NCI-H82 treated with DMSO at 0.1 percent for 48 hours (cell line): ENCODE measurements at regions not wholly inside any gene's neighbourhood (a gene's known extent, or its start where the extent isn't known, plus 50 kb on each side); places are given as distances from the start of the nearest gene placed in this dataset.
"Not testable (repeated sequence)": the region's sequence is repeated elsewhere in the genome, so short reads cannot be mapped to it uniquely, and the experiment has no call there.

Source experiments
- DNase-seq: peaks from one replicate; lab custom pipeline; 2025; ENCODE audit not compliant: unreplicated experiment; lab: John Stamatoyannopoulos, UW

GRCh38 chr4:188372058-188372457, 232.8 kb downstream of the TRIML1 start:
- DNase-seq: no peak

DNA sequence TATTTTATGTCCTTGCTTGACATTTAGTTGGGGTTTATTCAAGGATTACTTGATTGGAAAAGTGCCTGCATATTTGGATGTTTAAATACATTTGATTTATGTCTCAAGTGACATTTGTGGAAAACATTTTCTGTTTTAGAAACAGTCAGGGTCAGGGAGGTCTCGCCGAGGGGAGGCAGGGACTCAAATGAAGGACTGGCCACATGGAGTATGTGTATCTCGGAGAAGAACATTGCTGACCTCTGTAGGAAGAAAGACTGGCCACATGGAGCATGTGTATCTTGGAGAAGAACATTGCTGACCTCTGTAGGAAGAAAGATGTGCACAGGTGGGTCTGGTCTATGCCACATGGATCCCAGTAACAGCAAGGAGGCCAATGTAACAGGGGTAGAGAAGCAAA, 233.6 kb downstream of the TRIML1 start:
- DNase-seq: no peak

- DNase-seq: no peak
Observed at GRCh38 chr4:188374871-188375270, 235.6 kb downstream of the TRIML1 start.

- no peak for DNase-seq
Observed at GRCh38 chr4:188377816-188378215, 238.6 kb downstream of the TRIML1 start.

DNA sequence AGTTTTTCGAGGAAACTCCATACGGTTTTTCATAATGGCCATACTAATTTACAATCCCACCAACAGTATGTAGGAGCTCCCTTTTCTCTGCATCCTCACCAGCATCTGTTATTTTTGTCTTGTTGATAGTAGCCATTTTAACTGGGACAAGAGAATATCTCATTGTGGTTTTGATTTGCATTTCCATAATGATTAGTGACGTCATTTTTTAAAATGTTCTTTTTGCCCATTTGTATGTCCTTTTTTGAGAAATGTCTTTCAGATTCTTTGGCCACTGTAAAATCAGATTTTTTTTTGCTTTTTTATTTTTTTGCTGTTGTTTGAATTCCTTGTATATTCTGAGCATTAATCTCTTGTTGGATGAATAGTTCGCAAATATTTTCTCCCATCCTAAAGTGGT, 243.9 kb downstream of the TRIML1 start:
- DNase-seq: no peak

DNA sequence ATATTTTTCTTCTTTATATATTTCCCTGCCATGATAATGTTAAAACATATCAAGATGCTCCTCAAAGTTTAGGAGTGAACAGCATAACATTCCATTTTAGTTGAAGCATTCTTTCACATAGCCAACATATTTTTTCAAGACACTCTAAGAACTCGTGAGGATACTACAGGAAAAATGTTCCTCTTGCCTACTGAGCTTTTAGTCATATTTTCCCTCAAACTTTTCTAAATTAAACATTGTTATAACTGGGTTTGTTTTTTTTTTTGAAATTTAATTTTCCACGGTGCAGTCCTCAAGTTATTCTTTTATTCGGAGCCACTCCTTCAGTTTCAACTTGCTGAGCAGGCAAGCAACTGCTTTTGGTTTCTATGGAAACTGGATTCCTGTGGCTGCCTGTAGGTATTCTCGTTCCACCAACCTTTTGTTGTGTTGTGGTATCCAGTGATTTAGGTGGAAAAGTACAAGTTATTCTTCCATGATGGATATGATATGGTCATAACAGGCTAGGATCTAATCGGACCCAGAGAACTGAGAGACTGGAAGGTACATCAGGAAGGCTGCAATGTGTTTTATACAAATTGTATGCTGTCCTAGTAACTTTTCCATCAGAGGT, 248.0 kb downstream of the TRIML1 start:
- no peak for DNase-seq

- not testable (repeated sequence) for DNase-seq
Observed at GRCh38 chr4:188391349-188391748, 252.1 kb downstream of the TRIML1 start.

GRCh38 chr4:188396037-188396436, 256.8 kb downstream of the TRIML1 start:
- DNase-seq: no peak

DNA sequence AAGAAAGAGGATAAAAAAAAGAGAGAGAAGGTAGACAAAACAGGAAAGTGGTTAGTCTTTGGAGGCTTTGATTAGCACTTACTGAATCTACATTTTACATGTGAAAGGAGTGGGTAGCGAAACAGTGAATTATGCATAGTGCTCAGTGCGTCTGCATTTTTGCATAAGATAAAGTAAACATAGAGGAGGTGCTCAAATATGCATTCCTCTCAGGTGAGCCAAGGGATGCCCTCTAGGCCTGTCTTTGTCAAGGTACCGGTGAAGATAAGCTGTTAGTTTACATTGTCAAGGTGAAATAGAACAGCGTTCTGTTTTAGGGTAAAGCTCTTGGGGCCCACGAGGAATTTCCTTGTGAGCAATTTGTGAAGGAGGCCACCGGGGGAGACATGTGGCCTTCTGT, 260.6 kb downstream of the TRIML1 start:
- DNase-seq: no peak

- DNase-seq: no peak
Observed at GRCh38 chr4:188400451-188400850, 261.2 kb downstream of the TRIML1 start.

- DNase-seq: no peak
Observed at GRCh38 chr4:188403272-188403671, 264.0 kb downstream of the TRIML1 start.

GRCh38 chr4:188405071-188405835, 266.0 kb downstream of the TRIML1 start:
- not testable (repeated sequence) for DNase-seq

- no peak for DNase-seq
Observed at GRCh38 chr4:188408244-188409030, 269.2 kb downstream of the TRIML1 start.

DNA sequence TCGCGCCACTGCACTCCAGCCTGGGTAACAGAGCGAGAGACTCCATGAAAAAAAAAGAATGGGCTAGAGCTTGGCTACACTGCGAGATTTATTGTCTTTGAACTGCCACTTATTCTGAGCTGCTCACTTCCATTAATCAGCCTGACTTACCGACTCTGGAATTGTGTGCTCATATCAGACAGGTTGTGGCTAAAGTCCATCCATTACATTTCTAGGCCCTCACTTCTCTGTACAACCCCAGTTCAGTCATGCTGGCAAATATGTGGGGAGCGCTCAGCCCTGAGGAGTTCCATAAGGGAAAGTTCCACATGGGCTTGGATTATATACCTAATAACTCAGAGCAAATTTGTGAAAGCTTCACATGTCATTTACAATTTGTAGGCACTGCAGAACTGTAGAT, 270.6 kb downstream of the TRIML1 start:
- no peak for DNase-seq

GRCh38 chr4:188411805-188412204, 272.6 kb downstream of the TRIML1 start:
- DNase-seq: no peak

- DNase-seq: no peak
Observed at GRCh38 chr4:188412499-188412898, 273.3 kb downstream of the TRIML1 start.

GRCh38 chr4:188414441-188414840, 275.2 kb downstream of the TRIML1 start:
- DNase-seq: no peak

DNA sequence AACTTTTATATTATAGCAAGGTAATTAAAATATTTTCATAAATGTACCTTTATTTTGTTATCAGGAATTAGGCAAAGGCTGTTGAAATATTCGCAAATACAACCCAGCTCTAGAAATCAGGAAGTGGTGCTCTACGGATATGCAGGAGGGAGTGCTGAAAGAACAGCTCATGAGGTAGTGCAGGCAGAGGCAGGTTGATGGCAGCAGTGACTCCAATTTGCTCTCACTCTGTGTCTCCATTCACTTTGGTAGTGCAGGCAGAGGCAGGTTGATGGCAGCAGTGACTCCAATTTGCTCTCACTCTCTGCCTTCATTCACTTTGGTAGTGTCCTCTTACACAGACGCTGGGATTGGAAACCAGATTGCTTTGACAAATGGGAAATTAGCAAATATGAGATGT, 277.9 kb downstream of the TRIML1 start:
- no peak for DNase-seq

DNA sequence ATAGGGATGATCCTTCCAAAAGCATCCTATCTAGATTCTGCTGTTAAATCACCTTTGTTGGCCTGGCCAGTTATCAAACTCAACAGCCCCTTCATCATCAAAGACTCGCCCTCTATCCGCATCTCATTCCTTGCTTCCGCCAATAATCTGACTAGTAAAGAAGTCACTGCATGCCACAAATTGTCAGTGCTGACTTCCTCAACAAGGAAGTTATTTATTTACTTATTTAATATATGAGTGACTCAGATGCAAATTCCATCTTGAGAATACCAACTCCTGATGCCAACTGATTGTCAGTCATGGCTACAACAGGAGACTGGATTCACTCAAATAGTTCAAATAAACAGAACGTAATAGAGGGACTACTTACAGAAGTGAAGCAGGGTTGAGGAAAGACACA, 283.8 kb downstream of the TRIML1 start:
- no peak for DNase-seq

DNA sequence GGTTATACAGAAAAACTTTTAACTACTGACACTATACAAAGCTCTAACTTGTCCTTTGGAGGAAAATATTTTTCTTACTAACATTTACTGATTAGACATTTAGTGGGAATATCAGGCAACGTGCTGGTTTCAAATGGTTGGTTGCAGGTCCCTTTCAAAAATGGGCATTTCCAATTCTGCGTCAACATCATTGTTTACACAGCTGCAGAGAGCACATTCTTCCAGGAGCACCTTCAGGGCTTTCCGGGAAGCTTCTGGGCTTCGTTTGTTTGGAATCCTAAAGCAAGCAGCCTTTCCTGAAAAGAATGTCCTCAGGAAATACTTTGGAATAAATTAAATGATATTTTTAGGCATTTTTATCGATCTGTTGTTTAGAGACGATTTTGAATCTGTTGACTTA, 289.7 kb downstream of the TRIML1 start:
- no peak for DNase-seq

- no peak for DNase-seq
Observed at GRCh38 chr4:188429965-188430364, 290.7 kb downstream of the TRIML1 start.

GRCh38 chr4:188430384-188430783, 291.1 kb downstream of the TRIML1 start:
- DNase-seq: no peak
